ENCODE measurements at regions not wholly inside any gene's neighbourhood (a gene's known extent, or its start where the extent isn't known, plus 50 kb on each side); places are given as distances from the start of the nearest gene placed in this dataset.

- intact Hi-C loops (cut with micrococcal nuclease; ENCODE audit: unreplicated experiment), result loop anchor here (1.0 kb wide), 1 partner anchor 29 kb away; no protein-coding TSS in a partner anchor
- peaks cover 3% of the 10 kb centered on the region; the same call in 1 of the 2 replicates for H3K9me3 ChIP-seq
- CTCF ChIA-PET, result interaction anchor here (0.5 to 3.2 kb wide), 6 partner anchors 16 to 243 kb away, joined by 3 to 18 read pairs (median 5); no protein-coding TSS in a partner anchor
Measured at GRCh38 chr11:113553235-113553634, 78.0 kb upstream of the DRD2 start.

GRCh38 chr11:113552271-113552670 lies 77.1 kb upstream of the DRD2 start:
- no TSS peak for BruUV-seq (replicated peaks)
- intact Hi-C loops (cut with micrococcal nuclease; ENCODE audit: unreplicated experiment), result no loop called here
- peaks cover 45% of the 10 kb centered on the region for H3K4me1 Mint-ChIP-seq (ENCODE audit: low read depth, unreplicated experiment)

More at GRCh38 chr11:113553235-113553634, 78.0 kb upstream of the DRD2 start:
- no peaks in the 10 kb centered on the region for H3K27me3 ChIP-seq (replicated peaks; ENCODE audit: control insufficient read depth, insufficient read depth, low read length)
- no peak for TF ChIP-seq CTCF (IDR thresholded peaks at IDR 0.05; ENCODE audit: insufficient read depth in 1 of 2, low read depth in 1 of 2, low read length in 1 of 2, severe bottlenecking in 1 of 2, unreplicated experiment in 1 of 2)
- POLR2A ChIA-PET, result no interaction called here
- no TSS peak for BruUV-seq (replicated peaks)
- no peak overlapping the region for H3K4me3 ChIP-seq (ENCODE audit: low read depth, low read length)
- Mint-ChIP-seq H3K36me3 (ENCODE audit: insufficient read depth, unreplicated experiment) (no peaks in the 10 kb centered on the region), H3K27me3 (ENCODE audit: insufficient read depth, unreplicated experiment) (no peaks in the 10 kb centered on the region), H3K27ac (ENCODE audit: unreplicated experiment) (peak overlapping the region; percentile 46), H3K9me3 (ENCODE audit: unreplicated experiment) (peaks cover 20% of the 10 kb centered on the region), H3K4me3 (ENCODE audit: unreplicated experiment) (peak overlapping the region; percentile 12), H3K4me1 (ENCODE audit: low read depth, unreplicated experiment) (peaks cover 45% of the 10 kb centered on the region)
- peak in 1 of 2 experiments; percentile 47 for DNase-seq
- no peaks in the 10 kb centered on the region for H3K36me3 ChIP-seq (ENCODE audit: control insufficient read depth, insufficient read depth, low read length)
- H3K4me1 ChIP-seq, result peaks cover 55% of the 10 kb centered on the region

GRCh38 chr11:113551645-113552044 lies 76.4 kb upstream of the DRD2 start:
- no peaks in the 10 kb centered on the region for H3K36me3 ChIP-seq (ENCODE audit: control insufficient read depth, insufficient read depth, low read length)
- H3K27me3 ChIP-seq (replicated peaks; ENCODE audit: control insufficient read depth, insufficient read depth, low read length), result no peaks in the 10 kb centered on the region
- no peaks in the 10 kb centered on the region for H3K9me3 ChIP-seq
- Mint-ChIP-seq H3K27ac (ENCODE audit: unreplicated experiment) (no peak overlapping the region), H3K4me1 (ENCODE audit: low read depth, unreplicated experiment) (peaks cover 45% of the 10 kb centered on the region), H3K36me3 (ENCODE audit: insufficient read depth, unreplicated experiment) (no peaks in the 10 kb centered on the region), H3K4me3 (ENCODE audit: unreplicated experiment) (no peak overlapping the region), H3K9me3 (ENCODE audit: unreplicated experiment) (peaks cover 20% of the 10 kb centered on the region), H3K27me3 (ENCODE audit: insufficient read depth, unreplicated experiment) (no peaks in the 10 kb centered on the region)
- POLR2A ChIA-PET, result interaction anchor here (0.6 kb wide), 1 partner anchor 214 kb away, joined by 3 read pairs; no protein-coding TSS in a partner anchor
- intact Hi-C loops (cut with micrococcal nuclease; ENCODE audit: unreplicated experiment), result no loop called here
- no peak overlapping the region for H3K4me3 ChIP-seq (ENCODE audit: low read depth, low read length)
- no TSS peak for BruUV-seq (replicated peaks)
- CTCF ChIA-PET, result no interaction called here
- no peak for DNase-seq
- peaks cover 40% of the 10 kb centered on the region for H3K4me1 ChIP-seq
- TF ChIP-seq CTCF (IDR thresholded peaks at IDR 0.05; ENCODE audit: insufficient read depth in 1 of 2, low read depth in 1 of 2, low read length in 1 of 2, severe bottlenecking in 1 of 2, unreplicated experiment in 1 of 2), result no peak

More at GRCh38 chr11:113552271-113552670, 77.1 kb upstream of the DRD2 start:
- ChIA-PET CTCF (interaction anchor here (0.5 to 1.5 kb wide), 2 partner anchors 17 to 1439 kb away, joined by 3 to 6 read pairs; no protein-coding TSS in a partner anchor), POLR2A (no interaction called here)
- Histone ChIP-seq H3K4me1 (peaks cover 46% of the 10 kb centered on the region), H3K27me3 (replicated peaks; ENCODE audit: control insufficient read depth, insufficient read depth, low read length) (no peaks in the 10 kb centered on the region), H3K9me3 (no peaks in the 10 kb centered on the region; the same call in 1 of the 2 replicates), H3K36me3 (ENCODE audit: control insufficient read depth, insufficient read depth, low read length) (no peaks in the 10 kb centered on the region), H3K4me3 (ENCODE audit: low read depth, low read length) (no peak overlapping the region)
- Mint-ChIP-seq H3K9me3 (ENCODE audit: unreplicated experiment) (peaks cover 20% of the 10 kb centered on the region), H3K27me3 (ENCODE audit: insufficient read depth, unreplicated experiment) (no peaks in the 10 kb centered on the region), H3K27ac (ENCODE audit: unreplicated experiment) (peak overlapping the region; percentile 46), H3K36me3 (ENCODE audit: insufficient read depth, unreplicated experiment) (no peaks in the 10 kb centered on the region), H3K4me3 (ENCODE audit: unreplicated experiment) (peak overlapping the region; percentile 1)
- DNase-seq, result no peak
- TF ChIP-seq CTCF (IDR thresholded peaks at IDR 0.05; ENCODE audit: insufficient read depth in 1 of 2, low read depth in 1 of 2, low read length in 1 of 2, severe bottlenecking in 1 of 2, unreplicated experiment in 1 of 2), result no peak
